GM12891 (cell line): ENCODE measurements at regions not wholly inside any gene's neighbourhood (a gene's known extent, or its start where the extent isn't known, plus 50 kb on each side); places are given as distances from the start of the nearest gene placed in this dataset.
"Not testable (repeated sequence)": the region's sequence is repeated elsewhere in the genome, so short reads cannot be mapped to it uniquely, and the experiment has no call there.

ENCODE experiments used
- DNase-seq: peaks from one replicate; pipeline ENCODE4 v3.0.0; 2011; ENCODE audit warnings: low spot score; ENCODE audit not compliant: insufficient read length
- FAIRE-seq: peaks from 2 replicates; lab custom pipeline; 2011; peaks lifted over from hg19 to GRCh38; lab: Jason Lieb, UNC
- PAX5 ChIP-seq: IDR thresholded peaks from 2 replicates; pipeline ENCODE4 v1.6.1; 2011; ENCODE audit warnings: low read length, moderate library complexity, mild to moderate bottlenecking; ENCODE audit not compliant: insufficient read depth, severe bottlenecking
- POLR2A ChIP-seq: IDR thresholded peaks from 2 replicates; pipeline ENCODE4 v1.6.1; 2011; ENCODE audit warnings: low read depth, low read length, control low read depth
- POLR2AphosphoS5 ChIP-seq: IDR thresholded peaks from 2 replicates; pipeline ENCODE4 v1.6.1; 2011; ENCODE audit warnings: low read depth, low read length, control low read depth
- POU2F2 ChIP-seq: IDR thresholded peaks from 2 replicates; pipeline ENCODE4 v1.6.1; 2011; ENCODE audit warnings: low read depth, mild to moderate bottlenecking, control low read depth, low read length, moderate library complexity
- SPI1 ChIP-seq: IDR thresholded peaks from 2 replicates; pipeline ENCODE4 v1.6.1; 2011; ENCODE audit warnings: low read depth, low read length, control low read depth
- TAF1 ChIP-seq: IDR thresholded peaks from 2 replicates; pipeline ENCODE4 v1.6.1; 2011; ENCODE audit warnings: low read depth, low read length, control low read depth

DNA sequence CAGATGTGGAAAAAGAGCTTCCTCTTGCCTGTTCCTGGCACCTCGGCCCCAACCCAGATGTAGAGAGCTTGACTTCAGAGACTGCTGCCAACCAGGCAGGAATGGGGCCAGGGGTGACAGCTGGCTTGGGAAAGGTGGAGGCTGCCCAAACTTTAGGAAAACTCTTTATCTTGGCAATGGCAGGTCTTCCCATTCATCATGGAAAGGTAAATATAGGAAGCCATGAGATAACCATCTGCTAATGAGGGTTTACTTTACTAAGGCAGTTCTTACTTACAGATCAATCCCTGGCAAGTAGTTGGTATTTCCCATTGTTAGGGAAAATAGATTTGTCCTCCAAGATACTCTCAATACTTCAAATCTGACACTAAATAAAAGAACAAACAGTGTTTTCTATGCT is 143.1 kb upstream of the NUDT4 start:
- FAIRE-seq: no peak
- DNase-seq: no peak
- TF ChIP-seq PAX5: no peak
- no peak for TF ChIP-seq POLR2A
- no peak for TF ChIP-seq POU2F2
- TF ChIP-seq POLR2AphosphoS5: no peak
- no peak for TF ChIP-seq SPI1

GRCh38 chr12:93235881-93236280 is 141.8 kb upstream of the NUDT4 start:
- FAIRE-seq (no peak), DNase-seq (no peak)
- no peak for TF ChIP-seq TAF1
- TF ChIP-seq POLR2A: no peak
- TF ChIP-seq PAX5: no peak
- TF ChIP-seq SPI1: no peak
- no peak for TF ChIP-seq POLR2AphosphoS5
- TF ChIP-seq POU2F2: no peak

DNA sequence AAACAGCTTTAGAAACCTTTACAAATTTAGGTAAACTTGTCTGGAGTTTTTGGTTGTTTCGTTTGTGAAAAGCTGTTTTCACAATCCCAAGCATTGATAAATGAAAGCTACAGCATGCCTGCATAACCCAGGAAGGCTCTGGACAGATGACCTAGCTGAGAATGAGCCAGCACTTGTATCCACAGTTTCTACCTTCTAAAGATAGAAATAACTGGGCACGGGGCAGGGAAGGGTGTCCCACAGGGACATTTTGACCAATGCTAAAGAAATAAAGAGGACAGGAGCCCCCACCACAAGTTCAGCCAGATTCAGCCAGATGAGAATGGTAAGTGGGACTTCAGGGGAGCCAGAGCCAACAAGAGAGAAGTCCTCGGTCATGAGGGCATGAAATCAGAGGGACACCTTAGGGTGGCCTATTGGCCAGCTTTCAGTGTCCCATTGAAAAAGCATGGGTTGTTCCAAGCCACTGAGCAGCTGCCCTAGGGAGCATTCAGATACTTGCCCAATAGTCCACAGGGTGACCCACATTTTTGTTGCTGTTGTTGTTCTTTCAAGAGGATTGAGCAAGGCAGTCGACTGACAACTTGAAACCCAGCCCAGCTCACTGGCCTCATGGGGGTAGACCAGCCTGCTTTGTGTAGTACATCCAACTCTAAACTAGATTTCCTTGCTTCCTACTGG is 140.3 kb upstream of the NUDT4 start:
- TF ChIP-seq SPI1: no peak
- TF ChIP-seq POU2F2: no peak
- no peak for TF ChIP-seq TAF1
- no peak for TF ChIP-seq POLR2AphosphoS5
- no peak for TF ChIP-seq POLR2A
- TF ChIP-seq PAX5: no peak
- DNase-seq: no peak
- FAIRE-seq: no peak

DNA sequence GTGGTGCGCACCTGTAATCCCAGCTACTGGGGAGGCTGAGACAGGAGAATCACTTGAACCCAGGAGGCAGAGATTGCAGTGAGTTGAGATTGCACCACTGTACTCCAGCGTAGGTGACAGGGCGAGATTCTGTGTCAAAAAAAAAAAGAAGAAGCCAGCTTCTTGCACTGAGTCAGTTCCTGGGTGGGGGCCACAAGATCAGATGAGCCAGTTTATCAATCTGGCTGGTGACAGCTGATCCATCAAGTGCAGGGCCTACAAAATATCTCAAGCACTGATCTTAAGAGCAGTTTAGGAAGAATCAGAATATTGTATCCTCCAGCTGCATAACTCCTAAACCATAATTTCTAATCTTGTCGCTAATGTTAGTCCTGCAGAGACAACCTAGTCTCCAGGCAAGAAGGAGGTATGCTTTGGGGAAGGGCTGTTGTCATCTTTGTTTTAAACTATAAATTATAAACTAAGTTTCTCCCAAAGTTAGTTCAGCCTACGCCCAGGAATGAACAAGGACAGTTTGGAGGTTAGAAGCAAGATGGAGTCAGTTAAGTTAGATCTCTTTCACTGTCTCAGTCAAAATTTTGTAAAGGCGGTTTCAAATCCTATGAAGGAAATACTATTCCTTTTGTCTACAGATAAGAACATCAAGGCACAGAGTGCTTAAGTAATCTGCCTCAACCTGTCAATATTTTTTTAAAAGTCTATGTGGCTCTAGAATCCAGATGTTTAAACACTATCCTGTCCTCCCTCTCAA is 139.0 kb upstream of the NUDT4 start:
- DNase-seq, FAIRE-seq: not testable (repeated sequence)

- not testable (repeated sequence) for FAIRE-seq, DNase-seq
Measured at GRCh38 chr12:93239789-93240188, 137.9 kb upstream of the NUDT4 start.

GRCh38 chr12:93242154-93242972 is 135.4 kb upstream of the NUDT4 start:
- DNase-seq (no peak), FAIRE-seq (peak; percentile 16)
- TF ChIP-seq PAX5: no peak

- no peak for TF ChIP-seq TAF1
- TF ChIP-seq SPI1: no peak
- no peak for TF ChIP-seq POLR2A
- TF ChIP-seq POU2F2: no peak
- TF ChIP-seq PAX5: no peak
- TF ChIP-seq POLR2AphosphoS5: no peak
- peak; percentile 81 for FAIRE-seq
Measured at GRCh38 chr12:93243382-93243688, 134.4 kb upstream of the NUDT4 start.

DNA sequence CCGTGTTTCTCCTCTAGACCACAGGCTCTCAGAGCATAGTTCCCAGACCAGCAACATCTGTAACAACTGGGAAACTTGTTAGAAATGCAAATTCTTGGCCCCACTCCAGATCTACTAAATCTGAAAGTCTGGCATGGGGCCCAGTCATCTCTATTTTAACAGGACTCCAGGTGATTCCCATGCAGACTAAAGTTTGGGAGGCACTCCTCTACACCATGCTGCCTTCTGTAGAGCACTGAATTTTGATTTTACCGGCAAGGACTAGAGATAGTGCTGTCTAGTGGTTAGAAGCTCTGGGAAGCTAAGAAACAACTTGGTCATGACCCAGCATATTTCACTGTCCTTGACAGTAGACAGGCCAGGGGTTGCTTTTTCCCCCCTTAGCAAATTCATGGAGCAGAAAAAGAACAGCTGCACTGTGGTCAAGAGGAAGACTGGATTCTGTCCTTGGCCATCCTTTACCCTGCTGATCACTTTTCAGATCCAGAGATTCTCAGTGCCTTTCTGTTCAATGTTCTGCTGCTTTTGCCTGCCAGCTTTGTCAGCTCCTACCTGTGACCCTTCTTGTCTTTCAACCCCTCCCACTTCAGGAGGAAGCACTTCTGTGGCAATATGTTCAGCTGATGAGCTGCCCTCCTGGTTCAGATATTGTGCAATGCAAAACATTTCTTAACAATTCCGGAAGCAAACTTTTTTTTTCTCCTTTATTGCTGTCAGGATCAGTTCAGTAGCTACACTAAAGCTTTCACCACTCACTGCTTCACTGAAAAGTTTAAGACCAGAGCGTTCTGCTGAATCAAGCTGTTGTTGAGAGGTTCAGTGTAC is 133.8 kb upstream of the NUDT4 start:
- DNase-seq: no peak
- FAIRE-seq: peak; percentile 92
- TF ChIP-seq POLR2A: peak; percentile 48; the same call in 1 of the 2 replicates
- no peak for TF ChIP-seq TAF1

More at GRCh38 chr12:93243382-93243688, 134.4 kb upstream of the NUDT4 start:
- DNase-seq: no peak

- DNase-seq: no peak
- TF ChIP-seq POU2F2 (0 out of 2 replicates have a peak, but pooled peaks have one; percentile 21), POLR2AphosphoS5 (no peak), POLR2A (no peak), TAF1 (no peak)
- FAIRE-seq: no peak
Measured at GRCh38 chr12:93244514-93245077, 133.1 kb upstream of the NUDT4 start.

DNA sequence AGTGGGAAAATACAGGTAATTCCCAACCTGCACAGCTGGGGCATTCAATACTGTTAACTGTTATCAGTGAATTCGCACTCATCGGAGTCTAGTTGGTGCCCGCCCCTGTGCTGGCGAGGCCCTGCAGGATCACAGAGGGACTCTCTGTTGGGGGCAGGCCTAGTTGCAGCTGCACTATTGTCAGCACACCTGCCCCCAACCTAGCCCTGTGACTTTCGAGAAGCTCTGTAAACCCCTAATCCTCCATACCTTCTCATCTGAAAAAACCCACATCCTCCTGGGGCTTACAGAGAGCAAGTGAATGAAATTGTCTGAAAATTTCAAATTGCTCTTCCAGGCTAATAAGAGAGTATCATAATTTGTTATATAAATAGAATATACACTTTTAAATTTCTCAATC is 132.2 kb upstream of the NUDT4 start:
- FAIRE-seq (peak; percentile 87), DNase-seq (peak; percentile 15)
- TF ChIP-seq PAX5 (no peak), POU2F2 (no peak), POLR2A (no peak)
